Hematopoietic multipotent progenitor cell (in vitro differentiated cells): ENCODE measurements at regions not wholly inside any gene's neighbourhood (a gene's known extent, or its start where the extent isn't known, plus 50 kb on each side); places are given as distances from the start of the nearest gene placed in this dataset.
"Not testable (repeated sequence)": the region's sequence is repeated elsewhere in the genome, so short reads cannot be mapped to it uniquely, and the experiment has no call there.

Experiments
- DNase-seq, 3 donors: peaks; one replicate each; pipeline ENCODE4 v3.0.0-alpha.2; 2011 to 2015; ENCODE audit warnings: low read depth in 2 of 3, low spot score in 2 of 3

GRCh38 chr22:22946131-22946530, 58.5 kb downstream of the IGLL5 start:
- DNase-seq = no peak

DNA sequence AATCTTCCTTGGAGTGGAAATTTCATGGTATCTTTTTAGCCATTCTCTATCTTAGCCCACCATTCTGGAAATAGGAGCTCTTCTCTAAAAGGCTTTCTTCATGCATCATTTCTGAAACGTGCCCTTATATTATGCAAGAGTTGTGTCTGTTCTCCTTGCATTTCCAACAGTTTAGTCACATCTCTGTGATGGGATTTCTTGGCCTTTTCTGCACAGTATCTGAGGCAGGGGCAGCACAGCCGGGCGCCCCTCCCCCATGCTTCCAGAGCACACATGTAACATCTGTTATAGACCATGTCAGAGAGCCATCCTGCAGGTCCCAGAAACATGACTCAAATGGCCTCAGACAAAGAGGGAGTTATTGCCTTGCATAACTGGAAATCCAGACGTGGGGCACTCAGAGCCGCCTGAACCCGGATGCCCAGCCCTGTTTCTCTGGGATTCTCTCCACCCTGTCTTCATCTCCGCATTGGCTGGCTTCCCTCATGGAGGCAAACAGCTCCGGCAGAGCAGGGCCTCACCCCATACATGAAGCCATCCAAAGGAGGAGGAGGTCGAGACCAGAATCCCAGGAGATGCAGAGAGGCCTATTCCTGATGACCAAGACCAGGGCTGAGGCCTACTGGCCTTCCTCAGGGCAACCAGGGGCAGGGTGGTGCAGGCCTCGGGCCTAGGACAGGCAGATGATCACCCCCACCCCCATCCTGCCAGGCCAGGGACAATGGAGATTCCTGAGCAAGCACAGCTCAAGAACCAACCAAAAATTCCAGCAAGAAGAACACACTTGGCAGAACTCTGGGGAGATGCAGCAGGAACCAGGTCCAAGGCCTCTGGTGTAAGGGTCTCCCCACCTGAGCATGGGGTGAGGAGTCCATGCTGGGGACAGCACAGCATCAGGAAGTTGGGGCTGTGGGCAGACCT, 61.3 kb downstream of the IGLL5 start:
- DNase-seq = no peak

DNA sequence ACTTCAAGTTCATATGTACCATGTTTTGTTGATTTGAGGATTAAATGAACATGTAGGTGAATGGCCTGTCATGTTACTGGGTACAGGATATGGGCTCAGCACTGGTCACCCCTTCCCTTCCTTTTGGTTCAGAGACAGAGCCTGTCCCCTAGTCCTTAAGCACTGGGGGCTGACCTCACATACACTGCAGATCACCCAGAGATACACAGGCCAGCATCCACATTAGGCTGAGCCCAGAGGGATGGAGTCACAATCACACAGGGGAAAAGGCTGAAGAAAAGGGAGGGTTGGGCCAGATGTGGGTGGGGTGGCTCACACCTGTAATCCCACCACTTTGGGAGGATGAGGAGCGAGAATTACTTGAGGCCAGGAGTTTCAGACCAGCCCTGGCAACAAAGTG, 62.3 kb downstream of the IGLL5 start:
- DNase-seq = no peak

GRCh38 chr22:22951035-22951434, 63.4 kb downstream of the IGLL5 start:
- DNase-seq = no peak

- DNase-seq = peak in 1 of 3 donors; percentile 56
Observed at GRCh38 chr22:22952531-22953280, 65.1 kb downstream of the IGLL5 start.

GRCh38 chr22:22953791-22954190, 66.2 kb downstream of the IGLL5 start:
- no peak for DNase-seq

DNA sequence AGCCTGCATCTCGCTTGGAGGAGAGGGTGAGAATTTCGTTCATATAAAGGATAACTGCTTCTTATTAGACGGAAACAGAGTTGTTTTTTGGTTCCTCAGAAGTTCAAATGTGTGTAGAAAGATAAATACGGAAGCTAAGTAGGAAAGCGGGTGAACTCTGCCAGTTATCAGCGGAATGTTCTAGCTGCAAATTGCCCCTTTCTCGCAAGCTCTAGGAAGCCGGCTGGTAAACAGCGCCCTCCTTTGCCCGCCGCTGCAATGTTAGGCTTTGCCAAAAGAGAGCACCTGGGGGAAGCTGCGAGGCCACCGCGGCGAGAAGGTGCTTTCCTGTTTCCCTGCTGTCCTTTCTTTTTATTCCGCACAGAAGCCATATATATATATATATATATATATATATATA, 67.0 kb downstream of the IGLL5 start:
- DNase-seq = peak in 2 of 3 donors; percentile 70 to 83

GRCh38 chr22:22955276-22955798, 67.7 kb downstream of the IGLL5 start:
- DNase-seq = peak in 1 of 3 donors; percentile 19

GRCh38 chr22:22955866-22956535, 68.4 kb downstream of the IGLL5 start:
- DNase-seq = peak; percentile 49 to 80 (median 77)

GRCh38 chr22:22957090-22957489, 69.5 kb downstream of the IGLL5 start:
- no peak for DNase-seq

- DNase-seq = no peak
Observed at GRCh38 chr22:22958621-22959020, 71.0 kb downstream of the IGLL5 start.

DNA sequence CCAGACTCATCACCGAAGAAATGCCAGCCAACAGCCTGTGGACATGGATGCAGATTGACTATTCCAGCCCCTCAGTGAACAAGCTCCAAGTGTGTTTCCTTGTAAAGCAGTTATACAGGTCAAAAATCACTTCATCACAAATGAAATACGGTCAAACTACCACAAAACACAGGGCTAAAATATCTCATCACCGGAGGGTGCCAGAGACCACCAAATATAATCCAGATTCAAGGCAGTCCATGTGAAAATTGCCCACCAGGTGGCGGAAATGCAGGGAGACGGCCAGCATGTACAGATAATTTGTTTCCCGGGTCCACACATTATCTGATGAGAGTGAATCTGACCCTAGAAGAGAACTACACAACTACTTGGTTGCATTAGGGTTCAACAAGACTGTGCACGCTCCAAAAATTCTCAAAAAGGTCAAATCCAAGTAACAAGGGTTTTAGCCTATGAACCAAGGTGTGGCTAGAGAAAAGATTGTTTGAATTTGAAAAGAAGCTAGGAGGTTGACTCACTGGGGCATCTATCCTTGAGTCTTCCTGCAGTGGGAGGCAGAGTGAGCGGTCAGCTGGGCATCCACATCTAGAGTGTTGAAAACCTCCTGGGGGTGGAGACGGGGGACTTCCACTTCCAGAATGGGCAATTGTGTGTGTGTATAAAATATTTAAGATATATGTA, 71.7 kb downstream of the IGLL5 start:
- peak; percentile 43 to 93 (median 82) for DNase-seq

GRCh38 chr22:22960307-22960706, 72.7 kb downstream of the IGLL5 start:
- no peak for DNase-seq

GRCh38 chr22:22961574-22961973, 74.0 kb downstream of the IGLL5 start:
- DNase-seq = no peak

- DNase-seq = no peak
Observed at GRCh38 chr22:22968366-22968765, 80.8 kb downstream of the IGLL5 start.

DNA sequence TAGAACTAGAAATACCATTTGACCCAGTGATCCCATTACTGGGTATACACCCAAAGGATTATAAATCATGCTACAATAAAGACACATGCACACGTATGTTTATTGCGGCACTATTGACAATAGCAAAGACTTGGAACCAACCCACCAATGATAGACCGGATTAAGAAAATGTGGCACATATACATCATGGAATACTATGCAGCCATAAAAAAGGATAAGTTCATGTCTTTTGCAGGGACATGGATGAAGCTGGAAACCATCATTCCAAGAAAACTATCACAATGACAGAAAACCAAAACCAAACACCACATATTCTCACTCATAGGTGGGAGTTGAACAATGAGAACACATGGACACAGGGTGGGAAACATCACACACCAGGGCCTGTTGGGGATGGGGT, 85.0 kb downstream of the IGLL5 start:
- not testable (repeated sequence) for DNase-seq

DNA sequence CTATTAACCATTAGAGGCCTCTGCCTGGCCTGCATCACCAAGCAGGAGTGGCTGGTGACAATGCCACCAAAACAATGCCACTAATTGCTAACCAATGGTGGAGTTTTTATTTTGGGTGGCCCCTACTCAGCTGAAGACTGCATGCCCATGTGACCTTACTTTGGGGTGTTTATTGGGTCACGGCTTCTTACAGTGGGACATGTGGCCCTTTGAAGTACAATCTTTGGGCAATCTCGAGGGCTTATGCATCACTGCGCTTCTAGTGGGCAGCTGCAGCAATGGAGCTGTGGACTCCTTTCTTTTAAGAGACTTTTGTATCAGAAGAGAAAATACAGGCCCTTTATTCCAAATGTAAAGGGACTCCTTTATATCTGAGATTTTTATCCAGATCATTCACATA, 85.7 kb downstream of the IGLL5 start:
- DNase-seq = no peak

- no peak for DNase-seq
Observed at GRCh38 chr22:22974156-22974555, 86.5 kb downstream of the IGLL5 start.

- no peak for DNase-seq
Observed at GRCh38 chr22:22974795-22975580, 87.4 kb downstream of the IGLL5 start.
